ENCODE measurements at regions not wholly inside any gene's neighbourhood (a gene's known extent, or its start where the extent isn't known, plus 50 kb on each side); places are given as distances from the start of the nearest gene placed in this dataset.
A peak's percentile ranks its signal among the peaks of the same experiment; 100 is the strongest.

- no peak for DNase-seq (ENCODE audit: low spot score)
These were observed 855.6 kb downstream of the C6orf118 start for GRCh38 chr6:164453835-164454234.

- DNase-seq (ENCODE audit: low spot score), result no peak
These were observed 866.8 kb downstream of the C6orf118 start for GRCh38 chr6:164442572-164442971.

- no peak for DNase-seq (ENCODE audit: low spot score)
These were observed 870.1 kb downstream of the C6orf118 start for GRCh38 chr6:164439331-164439730.

GRCh38 chr6:164436976-164437375 lies 872.4 kb downstream of the C6orf118 start:
- DNase-seq (ENCODE audit: low spot score), result no peak

- no peak for DNase-seq (ENCODE audit: low spot score)
These were observed 881.5 kb downstream of the C6orf118 start for GRCh38 chr6:164427728-164428402.

- DNase-seq (ENCODE audit: low spot score), result no peak
These were observed 884.9 kb downstream of the C6orf118 start for GRCh38 chr6:164424489-164424888.

- DNase-seq (ENCODE audit: low spot score), result peak; percentile 43
These were observed 890.3 kb downstream of the C6orf118 start for GRCh38 chr6:164419099-164419498.

- DNase-seq (ENCODE audit: low spot score), result no peak
These were observed 891.2 kb downstream of the C6orf118 start for GRCh38 chr6:164418262-164418588.

GRCh38 chr6:164417537-164418261 lies 891.7 kb downstream of the C6orf118 start:
- no peak for DNase-seq (ENCODE audit: low spot score)

GRCh38 chr6:164415832-164416563 lies 893.4 kb downstream of the C6orf118 start:
- DNase-seq (ENCODE audit: low spot score), result peak; percentile 66

- DNase-seq (ENCODE audit: low spot score), result no peak
These were observed 894.7 kb downstream of the C6orf118 start for GRCh38 chr6:164414695-164415094.

GRCh38 chr6:164412566-164412965 lies 896.8 kb downstream of the C6orf118 start:
- no peak for DNase-seq (ENCODE audit: low spot score)

- no peak for DNase-seq (ENCODE audit: low spot score)
These were observed 899.4 kb downstream of the C6orf118 start for GRCh38 chr6:164410017-164410416.

GRCh38 chr6:164409309-164410009 lies 899.9 kb downstream of the C6orf118 start:
- DNase-seq (ENCODE audit: low spot score), result no peak

- DNase-seq (ENCODE audit: low spot score), result no peak
These were observed 900.5 kb downstream of the C6orf118 start for GRCh38 chr6:164408868-164409267.

GRCh38 chr6:164404812-164405488 lies 904.5 kb downstream of the C6orf118 start:
- no peak for DNase-seq (ENCODE audit: low spot score)

- DNase-seq (ENCODE audit: low spot score), result no peak
These were observed 907.5 kb downstream of the C6orf118 start for GRCh38 chr6:164401871-164402270.

- DNase-seq (ENCODE audit: low spot score), result peak; percentile 36
These were observed 910.8 kb downstream of the C6orf118 start for GRCh38 chr6:164398647-164399046.

GRCh38 chr6:164396071-164397047 lies 913.0 kb downstream of the C6orf118 start:
- DNase-seq (ENCODE audit: low spot score), result peak; percentile 47

GRCh38 chr6:164379795-164380194 lies 929.6 kb downstream of the C6orf118 start:
- no peak for DNase-seq (ENCODE audit: low spot score)

- no peak for DNase-seq (ENCODE audit: low spot score)
These were observed 931.1 kb downstream of the C6orf118 start for GRCh38 chr6:164378330-164378729.
